WTC11 (cell line): ENCODE measurements at regions not wholly inside any gene's neighbourhood (a gene's known extent, or its start where the extent isn't known, plus 50 kb on each side); places are given as distances from the start of the nearest gene placed in this dataset.

ENCODE experiments used
- CBFB ChIP-seq: sonication (generic); formaldehyde crosslinking; IDR thresholded peaks from 2 replicates; pipeline ENCODE4 v1.8.1; 2022; ENCODE audit warnings: mild to moderate bottlenecking, low read depth, missing genetic modification reagents
- CREM ChIP-seq: sonication (generic); formaldehyde crosslinking; IDR thresholded peaks from 2 replicates; pipeline ENCODE4 v1.8.1; 2022; ENCODE audit warnings: mild to moderate bottlenecking, missing genetic modification reagents, moderate library complexity
- RELA ChIP-seq: sonication (generic); formaldehyde crosslinking; IDR thresholded peaks from 2 replicates; pipeline ENCODE4 v1.8.1; 2022; ENCODE audit warnings: missing genetic modification reagents, mild to moderate bottlenecking, borderline replicate concordance
- SMAD3 ChIP-seq: sonication (generic); formaldehyde crosslinking; IDR thresholded peaks from 2 replicates; pipeline ENCODE4 v1.8.0; 2022; ENCODE audit warnings: missing genetic modification reagents, mild to moderate bottlenecking, borderline replicate concordance
- TEAD4 ChIP-seq: sonication (generic); formaldehyde crosslinking; IDR thresholded peaks from 2 replicates; pipeline ENCODE4 v1.8.0; 2022; ENCODE audit warnings: mild to moderate bottlenecking, missing genetic modification reagents
- TF ChIP-seq, protein P1 (sequence below): sonication (generic); formaldehyde crosslinking; IDR thresholded peaks from 2 replicates; pipeline ENCODE4 v1.8.1; 2023; ENCODE audit warnings: mild to moderate bottlenecking, moderate library complexity, missing genetic modification reagents
- TF ChIP-seq, protein P2 (sequence below): sonication (generic); formaldehyde crosslinking; IDR thresholded peaks from 2 replicates; pipeline ENCODE4 v1.8.0; 2022; ENCODE audit warnings: mild to moderate bottlenecking, missing genetic modification reagents
- TF ChIP-seq, protein P3 (sequence below): fragments of 200-600 bp; IDR thresholded peaks from 2 replicates; pipeline ENCODE4 v1.8.0; 2022; ENCODE audit warnings: antibody characterized with exemption
- TF ChIP-seq, protein P4 (sequence below): fragments of 250-450 bp; sonication (Bioruptor Pico); IDR thresholded peaks from 2 replicates; pipeline ENCODE4 v1.8.0; 2021; ENCODE audit warnings: mild to moderate bottlenecking
- TF ChIP-seq, protein P5 (sequence below): sonication (generic); formaldehyde crosslinking; IDR thresholded peaks from 2 replicates; pipeline ENCODE4 v1.8.1; 2022; ENCODE audit warnings: low read depth, mild to moderate bottlenecking, moderate library complexity, missing genetic modification reagents, borderline replicate concordance
- TF ChIP-seq, protein P6 (sequence below): sonication (generic); formaldehyde crosslinking; IDR thresholded peaks from 2 replicates; pipeline ENCODE4 v1.8.0; 2022; ENCODE audit warnings: mild to moderate bottlenecking, missing genetic modification reagents

DNA sequence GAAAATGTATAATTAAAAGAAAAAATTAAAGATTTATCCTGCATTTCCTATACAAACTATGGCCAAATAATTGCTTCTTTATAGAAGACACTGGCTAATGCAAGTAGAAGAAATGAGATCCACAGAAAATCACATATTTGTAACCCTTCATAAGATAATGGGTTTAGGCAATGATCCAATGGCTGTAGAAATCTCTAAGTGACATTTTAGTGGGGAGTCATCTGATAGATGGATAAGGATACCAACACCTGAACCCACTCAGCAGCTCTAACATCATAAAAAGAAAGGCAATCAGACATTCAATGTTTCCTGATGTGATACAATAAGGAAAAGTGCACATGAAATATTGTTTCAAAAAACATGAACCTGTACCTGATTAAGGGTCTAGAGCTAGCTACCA lies 297.5 kb downstream of the CXCL12 start:
- TF ChIP-seq, protein P1, sequence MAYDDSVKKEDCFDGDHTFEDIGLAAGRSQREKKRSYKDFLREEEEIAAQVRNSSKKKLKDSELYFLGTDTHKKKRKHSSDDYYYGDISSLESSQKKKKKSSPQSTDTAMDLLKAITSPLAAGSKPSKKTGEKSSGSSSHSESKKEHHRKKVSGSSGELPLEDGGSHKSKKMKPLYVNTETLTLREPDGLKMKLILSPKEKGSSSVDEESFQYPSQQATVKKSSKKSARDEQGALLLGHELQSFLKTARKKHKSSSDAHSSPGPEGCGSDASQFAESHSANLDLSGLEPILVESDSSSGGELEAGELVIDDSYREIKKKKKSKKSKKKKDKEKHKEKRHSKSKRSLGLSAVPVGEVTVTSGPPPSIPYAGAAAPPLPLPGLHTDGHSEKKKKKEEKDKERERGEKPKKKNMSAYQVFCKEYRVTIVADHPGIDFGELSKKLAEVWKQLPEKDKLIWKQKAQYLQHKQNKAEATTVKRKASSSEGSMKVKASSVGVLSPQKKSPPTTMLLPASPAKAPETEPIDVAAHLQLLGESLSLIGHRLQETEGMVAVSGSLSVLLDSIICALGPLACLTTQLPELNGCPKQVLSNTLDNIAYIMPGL (CRISPR knock-in tag), result no peak
- TF ChIP-seq, protein P2, sequence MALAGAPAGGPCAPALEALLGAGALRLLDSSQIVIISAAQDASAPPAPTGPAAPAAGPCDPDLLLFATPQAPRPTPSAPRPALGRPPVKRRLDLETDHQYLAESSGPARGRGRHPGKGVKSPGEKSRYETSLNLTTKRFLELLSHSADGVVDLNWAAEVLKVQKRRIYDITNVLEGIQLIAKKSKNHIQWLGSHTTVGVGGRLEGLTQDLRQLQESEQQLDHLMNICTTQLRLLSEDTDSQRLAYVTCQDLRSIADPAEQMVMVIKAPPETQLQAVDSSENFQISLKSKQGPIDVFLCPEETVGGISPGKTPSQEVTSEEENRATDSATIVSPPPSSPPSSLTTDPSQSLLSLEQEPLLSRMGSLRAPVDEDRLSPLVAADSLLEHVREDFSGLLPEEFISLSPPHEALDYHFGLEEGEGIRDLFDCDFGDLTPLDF, result no peak
- TF ChIP-seq, protein P3, sequence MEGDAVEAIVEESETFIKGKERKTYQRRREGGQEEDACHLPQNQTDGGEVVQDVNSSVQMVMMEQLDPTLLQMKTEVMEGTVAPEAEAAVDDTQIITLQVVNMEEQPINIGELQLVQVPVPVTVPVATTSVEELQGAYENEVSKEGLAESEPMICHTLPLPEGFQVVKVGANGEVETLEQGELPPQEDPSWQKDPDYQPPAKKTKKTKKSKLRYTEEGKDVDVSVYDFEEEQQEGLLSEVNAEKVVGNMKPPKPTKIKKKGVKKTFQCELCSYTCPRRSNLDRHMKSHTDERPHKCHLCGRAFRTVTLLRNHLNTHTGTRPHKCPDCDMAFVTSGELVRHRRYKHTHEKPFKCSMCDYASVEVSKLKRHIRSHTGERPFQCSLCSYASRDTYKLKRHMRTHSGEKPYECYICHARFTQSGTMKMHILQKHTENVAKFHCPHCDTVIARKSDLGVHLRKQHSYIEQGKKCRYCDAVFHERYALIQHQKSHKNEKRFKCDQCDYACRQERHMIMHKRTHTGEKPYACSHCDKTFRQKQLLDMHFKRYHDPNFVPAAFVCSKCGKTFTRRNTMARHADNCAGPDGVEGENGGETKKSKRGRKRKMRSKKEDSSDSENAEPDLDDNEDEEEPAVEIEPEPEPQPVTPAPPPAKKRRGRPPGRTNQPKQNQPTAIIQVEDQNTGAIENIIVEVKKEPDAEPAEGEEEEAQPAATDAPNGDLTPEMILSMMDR, result no peak
- TF ChIP-seq, protein P4, sequence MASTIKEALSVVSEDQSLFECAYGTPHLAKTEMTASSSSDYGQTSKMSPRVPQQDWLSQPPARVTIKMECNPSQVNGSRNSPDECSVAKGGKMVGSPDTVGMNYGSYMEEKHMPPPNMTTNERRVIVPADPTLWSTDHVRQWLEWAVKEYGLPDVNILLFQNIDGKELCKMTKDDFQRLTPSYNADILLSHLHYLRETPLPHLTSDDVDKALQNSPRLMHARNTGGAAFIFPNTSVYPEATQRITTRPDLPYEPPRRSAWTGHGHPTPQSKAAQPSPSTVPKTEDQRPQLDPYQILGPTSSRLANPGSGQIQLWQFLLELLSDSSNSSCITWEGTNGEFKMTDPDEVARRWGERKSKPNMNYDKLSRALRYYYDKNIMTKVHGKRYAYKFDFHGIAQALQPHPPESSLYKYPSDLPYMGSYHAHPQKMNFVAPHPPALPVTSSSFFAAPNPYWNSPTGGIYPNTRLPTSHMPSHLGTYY (CRISPR knock-in tag), result no peak
- TF ChIP-seq RELA (CRISPR knock-in tag), result no peak
- TF ChIP-seq CREM (CRISPR knock-in tag), result no peak
- TF ChIP-seq, protein P5, sequence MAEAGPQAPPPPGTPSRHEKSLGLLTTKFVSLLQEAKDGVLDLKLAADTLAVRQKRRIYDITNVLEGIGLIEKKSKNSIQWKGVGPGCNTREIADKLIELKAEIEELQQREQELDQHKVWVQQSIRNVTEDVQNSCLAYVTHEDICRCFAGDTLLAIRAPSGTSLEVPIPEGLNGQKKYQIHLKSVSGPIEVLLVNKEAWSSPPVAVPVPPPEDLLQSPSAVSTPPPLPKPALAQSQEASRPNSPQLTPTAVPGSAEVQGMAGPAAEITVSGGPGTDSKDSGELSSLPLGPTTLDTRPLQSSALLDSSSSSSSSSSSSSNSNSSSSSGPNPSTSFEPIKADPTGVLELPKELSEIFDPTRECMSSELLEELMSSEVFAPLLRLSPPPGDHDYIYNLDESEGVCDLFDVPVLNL (CRISPR knock-in tag), result no peak
- TF ChIP-seq SMAD3 (CRISPR knock-in tag), result no peak
- TF ChIP-seq, protein P6, sequence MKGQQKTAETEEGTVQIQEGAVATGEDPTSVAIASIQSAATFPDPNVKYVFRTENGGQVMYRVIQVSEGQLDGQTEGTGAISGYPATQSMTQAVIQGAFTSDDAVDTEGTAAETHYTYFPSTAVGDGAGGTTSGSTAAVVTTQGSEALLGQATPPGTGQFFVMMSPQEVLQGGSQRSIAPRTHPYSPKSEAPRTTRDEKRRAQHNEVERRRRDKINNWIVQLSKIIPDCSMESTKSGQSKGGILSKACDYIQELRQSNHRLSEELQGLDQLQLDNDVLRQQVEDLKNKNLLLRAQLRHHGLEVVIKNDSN (CRISPR knock-in tag), result no peak
- no peak for TF ChIP-seq TEAD4 (CRISPR knock-in tag)
- no peak for TF ChIP-seq CBFB (CRISPR knock-in tag)
